ENCODE measurements at regions not wholly inside any gene's neighbourhood (a gene's known extent, or its start where the extent isn't known, plus 50 kb on each side); places are given as distances from the start of the nearest gene placed in this dataset.

DNA sequence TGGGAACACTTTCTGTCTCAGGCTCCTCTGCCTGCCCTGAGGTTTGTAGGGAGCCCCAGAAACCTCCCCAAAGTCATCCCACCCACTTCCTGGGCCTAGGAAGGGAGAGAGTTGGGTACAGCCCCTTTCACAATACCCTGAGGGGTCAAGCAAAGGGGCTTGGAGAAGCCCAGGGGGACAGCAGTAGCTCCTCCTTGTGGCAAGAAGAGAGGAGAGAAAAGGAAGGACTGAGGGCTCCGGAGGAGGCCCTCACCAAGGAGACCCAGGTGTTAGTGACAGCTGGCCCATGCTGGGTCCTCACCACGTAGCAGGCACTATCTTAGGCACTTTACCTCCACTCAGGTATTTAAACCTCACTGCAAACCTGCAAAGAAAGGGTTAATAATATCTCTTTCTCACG lies 112.8 kb downstream of the IRX5 start:
- TF ChIP-seq, protein P1, sequence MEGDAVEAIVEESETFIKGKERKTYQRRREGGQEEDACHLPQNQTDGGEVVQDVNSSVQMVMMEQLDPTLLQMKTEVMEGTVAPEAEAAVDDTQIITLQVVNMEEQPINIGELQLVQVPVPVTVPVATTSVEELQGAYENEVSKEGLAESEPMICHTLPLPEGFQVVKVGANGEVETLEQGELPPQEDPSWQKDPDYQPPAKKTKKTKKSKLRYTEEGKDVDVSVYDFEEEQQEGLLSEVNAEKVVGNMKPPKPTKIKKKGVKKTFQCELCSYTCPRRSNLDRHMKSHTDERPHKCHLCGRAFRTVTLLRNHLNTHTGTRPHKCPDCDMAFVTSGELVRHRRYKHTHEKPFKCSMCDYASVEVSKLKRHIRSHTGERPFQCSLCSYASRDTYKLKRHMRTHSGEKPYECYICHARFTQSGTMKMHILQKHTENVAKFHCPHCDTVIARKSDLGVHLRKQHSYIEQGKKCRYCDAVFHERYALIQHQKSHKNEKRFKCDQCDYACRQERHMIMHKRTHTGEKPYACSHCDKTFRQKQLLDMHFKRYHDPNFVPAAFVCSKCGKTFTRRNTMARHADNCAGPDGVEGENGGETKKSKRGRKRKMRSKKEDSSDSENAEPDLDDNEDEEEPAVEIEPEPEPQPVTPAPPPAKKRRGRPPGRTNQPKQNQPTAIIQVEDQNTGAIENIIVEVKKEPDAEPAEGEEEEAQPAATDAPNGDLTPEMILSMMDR (conservative IDR thresholded peaks at IDR 0.05; ENCODE audit: low read length) = peak; percentile 42
- no peak for TF ChIP-seq EZH2phosphoT487 (IDR thresholded peaks at IDR 0.05; ENCODE audit: borderline replicate concordance)

Measured in Loucy (cell line).